ENCODE measurements at regions not wholly inside any gene's neighbourhood (a gene's known extent, or its start where the extent isn't known, plus 50 kb on each side); places are given as distances from the start of the nearest gene placed in this dataset.

DNA sequence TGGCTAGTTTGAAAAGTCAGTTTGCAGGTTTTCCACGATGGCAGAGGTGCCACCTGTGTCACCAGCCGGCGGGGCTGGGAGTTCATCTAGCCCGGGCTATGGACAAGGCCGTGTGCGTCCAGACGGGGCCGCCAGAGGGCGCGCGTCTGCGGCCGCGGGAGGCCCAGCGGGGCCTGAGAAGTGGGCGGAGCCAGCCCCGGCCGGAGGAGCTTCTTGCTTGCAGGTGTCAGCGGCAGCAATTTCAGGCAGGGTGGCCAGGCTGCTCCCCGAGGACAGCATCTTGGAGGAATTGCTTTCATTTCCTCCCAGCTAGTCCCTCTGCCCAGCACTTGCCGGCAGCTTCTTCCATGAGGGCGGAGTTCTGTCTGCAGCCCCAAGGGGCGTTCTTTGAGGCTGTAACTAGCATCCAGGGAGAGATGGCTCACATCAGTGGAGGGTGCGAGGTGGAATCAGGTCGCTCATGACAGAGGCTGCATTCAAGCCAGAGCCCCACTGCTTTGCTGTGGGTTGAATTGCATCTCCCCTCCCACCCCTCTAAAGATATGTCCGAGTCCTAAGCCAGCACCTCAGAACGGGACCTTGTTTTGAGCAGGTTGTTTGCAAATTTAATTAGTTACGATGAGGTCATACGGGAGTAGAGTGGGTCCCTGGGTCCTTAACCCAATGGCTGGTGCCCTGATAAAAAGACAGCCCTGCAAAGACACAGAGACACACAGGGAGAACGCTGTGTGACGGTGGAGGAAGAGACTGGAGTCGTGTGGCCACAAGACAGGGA lies 85.9 kb upstream of the MKI67 start:
- peak; percentile 84 for DNase-seq (ENCODE audit: low read depth)
- TF ChIP-seq, protein P1, sequence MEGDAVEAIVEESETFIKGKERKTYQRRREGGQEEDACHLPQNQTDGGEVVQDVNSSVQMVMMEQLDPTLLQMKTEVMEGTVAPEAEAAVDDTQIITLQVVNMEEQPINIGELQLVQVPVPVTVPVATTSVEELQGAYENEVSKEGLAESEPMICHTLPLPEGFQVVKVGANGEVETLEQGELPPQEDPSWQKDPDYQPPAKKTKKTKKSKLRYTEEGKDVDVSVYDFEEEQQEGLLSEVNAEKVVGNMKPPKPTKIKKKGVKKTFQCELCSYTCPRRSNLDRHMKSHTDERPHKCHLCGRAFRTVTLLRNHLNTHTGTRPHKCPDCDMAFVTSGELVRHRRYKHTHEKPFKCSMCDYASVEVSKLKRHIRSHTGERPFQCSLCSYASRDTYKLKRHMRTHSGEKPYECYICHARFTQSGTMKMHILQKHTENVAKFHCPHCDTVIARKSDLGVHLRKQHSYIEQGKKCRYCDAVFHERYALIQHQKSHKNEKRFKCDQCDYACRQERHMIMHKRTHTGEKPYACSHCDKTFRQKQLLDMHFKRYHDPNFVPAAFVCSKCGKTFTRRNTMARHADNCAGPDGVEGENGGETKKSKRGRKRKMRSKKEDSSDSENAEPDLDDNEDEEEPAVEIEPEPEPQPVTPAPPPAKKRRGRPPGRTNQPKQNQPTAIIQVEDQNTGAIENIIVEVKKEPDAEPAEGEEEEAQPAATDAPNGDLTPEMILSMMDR (IDR thresholded peaks at IDR 0.05; ENCODE audit: insufficient read depth, low read depth, low read length, missing control alignments): peak; percentile 92
- no peak overlapping the region for H3K4me3 ChIP-seq (ENCODE audit: low read depth, low read length)

DNA sequence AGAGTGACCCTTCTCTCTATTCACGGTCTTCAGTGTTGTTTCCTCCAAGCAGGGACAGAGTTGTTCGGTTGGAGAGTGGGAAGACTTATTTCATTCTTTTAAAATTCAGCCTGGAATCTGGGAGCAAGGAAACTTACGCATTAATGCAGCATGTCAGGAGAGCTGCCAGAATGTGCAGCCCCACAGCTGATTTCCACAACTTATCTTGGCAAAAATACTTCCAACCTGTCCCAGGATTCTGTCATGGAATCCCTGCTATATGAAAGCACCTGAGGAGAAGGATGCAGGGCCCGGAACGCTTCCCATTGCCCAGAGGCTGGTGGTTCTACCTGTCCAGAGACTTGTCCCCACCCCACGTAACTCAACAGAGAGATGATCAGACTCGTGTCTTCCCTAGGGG lies 86.9 kb upstream of the MKI67 start:
- DNase-seq (ENCODE audit: low read depth): no peak
- H3K4me3 ChIP-seq (ENCODE audit: low read depth, low read length): no peak overlapping the region
- TF ChIP-seq, protein P1 (IDR thresholded peaks at IDR 0.05; ENCODE audit: insufficient read depth, low read depth, low read length, missing control alignments): no peak

DNA sequence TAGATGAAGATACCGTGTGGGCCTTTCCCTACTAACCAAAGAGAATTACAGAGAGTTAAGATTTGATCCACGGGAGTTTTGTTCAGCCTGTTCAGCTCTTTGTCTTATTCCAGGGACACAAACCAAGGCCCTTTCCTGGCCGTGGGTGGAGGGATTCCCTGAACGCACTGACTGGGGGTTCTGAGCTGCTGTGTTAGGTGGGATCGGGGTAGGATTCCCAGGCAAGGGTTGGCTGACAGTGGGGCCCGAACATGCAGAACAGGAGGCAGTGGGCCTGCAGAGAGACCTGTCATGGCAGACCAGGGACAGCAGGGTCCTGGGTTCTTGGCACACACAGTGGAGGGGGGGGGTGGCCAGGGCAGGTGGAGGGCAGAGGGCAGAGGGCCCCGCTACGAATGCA lies 89.5 kb upstream of the MKI67 start:
- H3K4me3 ChIP-seq (ENCODE audit: low read depth, low read length): no peak overlapping the region
- TF ChIP-seq, protein P1 (IDR thresholded peaks at IDR 0.05; ENCODE audit: insufficient read depth, low read depth, low read length, missing control alignments): no peak
- DNase-seq (ENCODE audit: low read depth): no peak

GRCh38 chr10:128217136-128217535 lies 90.9 kb upstream of the MKI67 start:
- H3K4me3 ChIP-seq (ENCODE audit: low read depth, low read length): no peak overlapping the region
- TF ChIP-seq, protein P1 (IDR thresholded peaks at IDR 0.05; ENCODE audit: insufficient read depth, low read depth, low read length, missing control alignments): no peak
- DNase-seq (ENCODE audit: low read depth): no peak

GRCh38 chr10:128218161-128218560 lies 91.9 kb upstream of the MKI67 start:
- DNase-seq (ENCODE audit: low read depth): no peak
- TF ChIP-seq, protein P1 (IDR thresholded peaks at IDR 0.05; ENCODE audit: insufficient read depth, low read depth, low read length, missing control alignments): no peak
- no peak overlapping the region for H3K4me3 ChIP-seq (ENCODE audit: low read depth, low read length)

DNA sequence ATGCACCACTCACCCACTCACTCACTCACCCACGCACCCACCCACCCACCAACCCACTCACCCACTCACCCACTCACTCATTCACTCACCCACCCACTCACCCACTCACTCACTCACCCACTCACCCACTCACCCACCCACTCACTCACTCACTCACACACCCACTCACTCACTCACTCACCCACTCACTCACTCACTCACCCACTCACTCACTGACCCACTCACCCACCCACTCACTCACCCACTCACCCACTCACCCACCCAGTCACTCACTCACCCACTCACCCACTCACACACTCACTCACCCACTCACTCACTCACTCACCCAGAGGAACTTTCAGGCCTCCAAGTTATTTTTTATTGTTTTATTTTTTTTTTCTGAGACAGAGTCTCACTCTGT lies 93.1 kb upstream of the MKI67 start:
- no peak for DNase-seq (ENCODE audit: low read depth)
- TF ChIP-seq, protein P1 (IDR thresholded peaks at IDR 0.05; ENCODE audit: insufficient read depth, low read depth, low read length, missing control alignments): no peak
- no peak overlapping the region for H3K4me3 ChIP-seq (ENCODE audit: low read depth, low read length)

- DNase-seq (ENCODE audit: low read depth): no peak
- TF ChIP-seq, protein P1 (IDR thresholded peaks at IDR 0.05; ENCODE audit: insufficient read depth, low read depth, low read length, missing control alignments): no peak
- H3K4me3 ChIP-seq (ENCODE audit: low read depth, low read length): no peak overlapping the region
Measured at GRCh38 chr10:128220021-128220420, 93.8 kb upstream of the MKI67 start.

Measured in GM12865 (cell line).